Liver (tissue), 8 donors: ENCODE measurements at regions not wholly inside any gene's neighbourhood (a gene's known extent, or its start where the extent isn't known, plus 50 kb on each side); places are given as distances from the start of the nearest gene placed in this dataset.

Experiments
- DNase-seq: peaks from one replicate; pipeline ENCODE4 v3.0.0-alpha.2; 2017; ENCODE audit warnings: low spot score
- H3K27ac ChIP-seq, 2 donors: one replicate each; pipeline ENCODE4 v1.7.0; 2013; ENCODE audit warnings: inconsistent platforms in 2 of 2, low read length in 2 of 2, control low read depth in 1 of 2, low read depth in 1 of 2, mild to moderate bottlenecking in 1 of 2
- H3K27me3 ChIP-seq, 4 donors: one replicate each; pipeline versions ENCODE4 v1.6.1 to v1.7.0; 2013; ENCODE audit warnings: low read length in 3 of 4, inconsistent platforms in 1 of 4, mild to moderate bottlenecking in 1 of 4, moderate library complexity in 1 of 4; ENCODE audit not compliant: control insufficient read depth in 4 of 4, insufficient read depth in 4 of 4
- H3K36me3 ChIP-seq, 4 donors: one replicate each; pipeline versions ENCODE4 v1.6.1 to v1.7.0; 2013; ENCODE audit warnings: low read length in 3 of 4, mild to moderate bottlenecking in 3 of 4, low read depth in 1 of 4, moderate library complexity in 1 of 4; ENCODE audit not compliant: control insufficient read depth in 4 of 4, insufficient read depth in 3 of 4
- H3K4me1 ChIP-seq, 4 donors: one replicate each; pipeline versions ENCODE4 v1.6.1 to v1.7.0; 2013; ENCODE audit warnings: low read length in 3 of 4, mild to moderate bottlenecking in 3 of 4, moderate library complexity in 1 of 4; ENCODE audit not compliant: control insufficient read depth in 4 of 4, insufficient read depth in 4 of 4
- H3K4me3 ChIP-seq, 3 donors: one replicate each; pipeline versions ENCODE4 v1.6.1 to v1.7.0; 2013; ENCODE audit warnings: low read length in 3 of 3, control low read depth in 1 of 3, low read depth in 1 of 3, mild to moderate bottlenecking in 1 of 3
- H3K9ac ChIP-seq, 2 donors: one replicate each; pipeline ENCODE4 v1.7.0; 2013; ENCODE audit warnings: low read length in 2 of 2, mild to moderate bottlenecking in 2 of 2, moderate library complexity in 2 of 2, control low read depth in 1 of 2, low read depth in 1 of 2
- H3K9me3 ChIP-seq, 4 donors: one replicate each; pipeline versions ENCODE4 v1.6.1 to v1.7.0; 2013; ENCODE audit warnings: low read length in 3 of 4; ENCODE audit not compliant: control insufficient read depth in 4 of 4
- ATF3 ChIP-seq: IDR thresholded peaks from 2 replicates; pipeline ENCODE4 v1.6.1; 2016; ENCODE audit warnings: antibody characterized with exemption
- CTCF ChIP-seq: fragments of 150-350 bp; IDR thresholded peaks from 2 replicates; pipeline ENCODE4 v1.5.1; 2017; ENCODE audit warnings: improper control_type of control experiment, low read depth, low read length; ENCODE audit not compliant: missing input control
- EGR1 ChIP-seq, 2 donors: IDR thresholded peaks; 2 replicates each; pipeline ENCODE4 v1.6.1; 2016 to 2018; ENCODE audit warnings: antibody characterized with exemption in 2 of 2, low read depth in 2 of 2
- FOXA1 ChIP-seq: IDR thresholded peaks from 2 replicates; pipeline ENCODE4 v1.6.1; 2016; ENCODE audit warnings: antibody characterized with exemption
- FOXA2 ChIP-seq: IDR thresholded peaks from 2 replicates; pipeline ENCODE4 v1.6.1; 2016; ENCODE audit warnings: antibody characterized with exemption
- GABPA ChIP-seq, 2 donors: IDR thresholded peaks in 1 of 2; conservative IDR thresholded peaks in 1 of 2; 2 replicates each; pipeline ENCODE4 v1.6.1; 2016; ENCODE audit warnings: antibody characterized with exemption in 2 of 2, mild to moderate bottlenecking in 1 of 2, moderate library complexity in 1 of 2
- HNF4A ChIP-seq, 2 donors: conservative IDR thresholded peaks; 2 replicates each; pipeline ENCODE4 v1.6.1; 2016; ENCODE audit warnings: antibody characterized with exemption in 2 of 2, mild to moderate bottlenecking in 2 of 2
- HNF4G ChIP-seq: IDR thresholded peaks from 2 replicates; pipeline ENCODE4 v1.6.1; 2016; ENCODE audit warnings: antibody characterized with exemption
- JUND ChIP-seq, 2 donors: IDR thresholded peaks; 2 replicates each; pipeline ENCODE4 v1.6.1; 2016; ENCODE audit warnings: antibody characterized with exemption in 2 of 2
- MAX ChIP-seq: IDR thresholded peaks from 2 replicates; pipeline ENCODE4 v1.6.1; 2016; ENCODE audit warnings: antibody characterized with exemption
- RAD21 ChIP-seq, 2 donors: IDR thresholded peaks; 2 replicates each; pipeline ENCODE4 v1.6.1; 2016; ENCODE audit warnings: antibody characterized with exemption in 2 of 2, mild to moderate bottlenecking in 2 of 2
- REST ChIP-seq: IDR thresholded peaks from 2 replicates; pipeline ENCODE4 v1.6.1; 2016; ENCODE audit warnings: antibody characterized with exemption, mild to moderate bottlenecking
- RXRA ChIP-seq, 2 donors: IDR thresholded peaks; 2 replicates each; pipeline ENCODE4 v1.6.1; 2017 to 2018; ENCODE audit warnings: antibody characterized with exemption in 2 of 2, mild to moderate bottlenecking in 1 of 2
- SP1 ChIP-seq: IDR thresholded peaks from 2 replicates; pipeline ENCODE4 v1.6.1; 2018; ENCODE audit warnings: antibody characterized with exemption, mild to moderate bottlenecking
- TAF1 ChIP-seq: conservative IDR thresholded peaks from 2 replicates; pipeline ENCODE4 v1.6.1; 2016; ENCODE audit warnings: antibody characterized with exemption, mild to moderate bottlenecking
- YY1 ChIP-seq: IDR thresholded peaks from 2 replicates; pipeline ENCODE4 v1.6.1; 2016; ENCODE audit warnings: antibody characterized with exemption, mild to moderate bottlenecking
- ZBTB33 ChIP-seq: IDR thresholded peaks from 2 replicates; pipeline ENCODE4 v1.6.1; 2016; ENCODE audit warnings: antibody characterized with exemption
- WGBS: extraction: QIAGEN DNeasy Blood & Tissue Kit; methylation state at CpG from one replicate; pipeline ENCODE4 v1.1.7; 2013; 5-methylcytosine and 5-hydroxymethylcytosine counted together
- donor health status: healthy.
- donor health status: healthy.
- donor health status: healthy.
- donor health status: healthy.
- donor health status: healthy.

GRCh38 chr2:104938231-104938941 is 84.5 kb downstream of the POU3F3 start:
- peaks cover 0 to 7% (median 3%) of the 10 kb centered on the region in 4 donors for H3K4me1 ChIP-seq
- no peak overlapping the region for H3K27ac ChIP-seq
- H3K36me3 ChIP-seq: no peaks in the 10 kb centered on the region
- TF ChIP-seq SP1 (no peak), REST (no peak), JUND (IDR thresholded peaks at IDR 0.05) (no peak), YY1 (no peak), HNF4G (no peak), FOXA2 (no peak), FOXA1 (no peak), ZBTB33 (no peak), ATF3 (no peak), TAF1 (no peak), CTCF (no peak), GABPA (IDR thresholded peaks at IDR 0.05 in 1 of 2, conservative IDR thresholded peaks at IDR 0.05 in 1 of 2) (no peak), EGR1 (IDR thresholded peaks at IDR 0.05; ENCODE audit: low read depth in 2 of 2) (no peak), RAD21 (IDR thresholded peaks at IDR 0.05) (no peak), HNF4A (conservative IDR thresholded peaks at IDR 0.05) (no peak), MAX (no peak), RXRA (IDR thresholded peaks at IDR 0.05) (no peak)
- H3K9me3 ChIP-seq: no peaks in the 10 kb centered on the region
- DNase-seq: no peak
- no peaks in the 10 kb centered on the region for H3K27me3 ChIP-seq
- H3K4me3 ChIP-seq: no peak overlapping the region
- H3K9ac ChIP-seq: no peak overlapping the region
- 87% methylated on average over 10 of the region's 10 CpGs for WGBS
